ENCODE measurements at regions not wholly inside any gene's neighbourhood (a gene's known extent, or its start where the extent isn't known, plus 50 kb on each side); places are given as distances from the start of the nearest gene placed in this dataset.

- no peak for DNase-seq
These were observed 579.8 kb upstream of the PKN2 start for GRCh38 chr1:88104236-88104635.

DNA sequence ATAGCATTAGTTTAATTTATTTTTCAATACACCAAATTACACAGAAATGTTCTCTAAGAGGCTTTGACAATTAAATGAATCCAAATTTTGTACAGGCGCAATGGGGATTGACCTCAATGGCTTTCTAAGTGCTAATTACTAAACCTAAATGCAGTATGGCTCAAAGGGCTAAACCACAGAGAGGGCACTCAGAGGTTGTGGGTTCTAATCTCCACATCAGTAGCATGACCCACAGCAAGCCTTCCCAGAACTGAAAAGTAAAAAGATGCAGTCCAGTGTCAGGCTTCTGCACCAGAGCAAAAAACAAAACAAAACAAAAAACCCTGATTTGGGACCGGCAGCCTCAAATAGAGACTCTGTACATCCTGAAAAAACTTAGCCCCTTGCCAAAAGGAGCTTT is 579.2 kb upstream of the PKN2 start:
- DNase-seq: no peak

GRCh38 chr1:88111816-88112215 is 572.3 kb upstream of the PKN2 start:
- no peak for DNase-seq

DNA sequence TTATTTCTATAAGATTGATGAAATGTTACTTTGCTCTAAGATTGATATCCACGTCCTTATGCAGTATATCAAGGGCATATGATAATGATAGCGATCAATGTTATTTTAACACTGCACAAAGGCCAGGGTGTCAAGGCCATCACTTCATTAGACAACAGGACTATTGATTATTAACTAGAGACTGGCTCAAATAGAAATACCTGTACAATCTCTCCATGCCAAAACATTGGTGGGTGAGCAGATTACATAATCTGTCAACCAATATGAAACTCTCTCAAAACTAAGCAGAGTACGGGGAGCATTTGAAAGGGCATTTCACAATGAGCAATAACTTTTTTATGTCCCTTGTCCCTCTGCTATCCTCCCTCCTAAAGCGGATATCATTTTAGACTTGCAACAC is 566.5 kb upstream of the PKN2 start:
- DNase-seq: no peak

GRCh38 chr1:88118176-88118845 is 565.8 kb upstream of the PKN2 start:
- DNase-seq: no peak

DNA sequence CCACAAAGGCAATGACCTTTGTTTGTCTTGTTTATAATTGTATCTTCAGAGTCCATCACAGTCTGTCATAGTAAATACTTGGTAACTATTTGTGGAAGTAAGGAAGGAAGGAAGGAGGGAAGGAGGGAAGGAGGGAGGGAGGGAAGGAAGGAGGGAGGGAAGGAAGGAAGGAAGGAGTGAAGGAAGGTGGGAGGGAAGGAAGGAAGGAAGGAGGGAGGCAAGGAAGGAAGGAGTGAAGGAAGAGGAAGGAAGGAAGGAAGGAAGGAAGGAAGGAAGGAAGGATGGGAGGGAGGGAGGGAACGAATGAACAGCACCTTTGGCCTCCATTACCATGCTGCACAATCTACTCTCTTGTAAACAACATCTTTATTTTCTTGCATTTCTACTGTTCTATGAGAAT is 559.5 kb upstream of the PKN2 start:
- no peak for DNase-seq

DNA sequence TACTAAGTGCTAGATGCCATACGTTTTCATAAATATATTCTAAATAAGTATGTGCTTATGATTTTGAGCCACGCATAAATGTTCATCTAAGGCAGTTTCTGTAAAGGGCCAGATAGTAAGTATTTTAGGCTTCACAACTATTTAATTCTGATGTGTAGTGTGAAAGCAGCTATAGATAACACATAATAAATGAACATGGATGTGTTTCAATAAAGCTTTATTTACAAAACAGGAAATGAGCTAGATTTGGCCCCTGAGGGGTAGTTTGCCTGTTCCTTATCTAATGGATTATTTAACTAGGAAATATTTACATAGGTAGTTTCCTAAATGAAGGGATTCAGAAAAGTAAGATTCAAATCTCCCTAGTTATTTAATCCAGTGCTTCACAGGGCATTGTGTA is 557.6 kb upstream of the PKN2 start:
- no peak for DNase-seq

GRCh38 chr1:88133991-88134390 is 550.1 kb upstream of the PKN2 start:
- DNase-seq: no peak

DNA sequence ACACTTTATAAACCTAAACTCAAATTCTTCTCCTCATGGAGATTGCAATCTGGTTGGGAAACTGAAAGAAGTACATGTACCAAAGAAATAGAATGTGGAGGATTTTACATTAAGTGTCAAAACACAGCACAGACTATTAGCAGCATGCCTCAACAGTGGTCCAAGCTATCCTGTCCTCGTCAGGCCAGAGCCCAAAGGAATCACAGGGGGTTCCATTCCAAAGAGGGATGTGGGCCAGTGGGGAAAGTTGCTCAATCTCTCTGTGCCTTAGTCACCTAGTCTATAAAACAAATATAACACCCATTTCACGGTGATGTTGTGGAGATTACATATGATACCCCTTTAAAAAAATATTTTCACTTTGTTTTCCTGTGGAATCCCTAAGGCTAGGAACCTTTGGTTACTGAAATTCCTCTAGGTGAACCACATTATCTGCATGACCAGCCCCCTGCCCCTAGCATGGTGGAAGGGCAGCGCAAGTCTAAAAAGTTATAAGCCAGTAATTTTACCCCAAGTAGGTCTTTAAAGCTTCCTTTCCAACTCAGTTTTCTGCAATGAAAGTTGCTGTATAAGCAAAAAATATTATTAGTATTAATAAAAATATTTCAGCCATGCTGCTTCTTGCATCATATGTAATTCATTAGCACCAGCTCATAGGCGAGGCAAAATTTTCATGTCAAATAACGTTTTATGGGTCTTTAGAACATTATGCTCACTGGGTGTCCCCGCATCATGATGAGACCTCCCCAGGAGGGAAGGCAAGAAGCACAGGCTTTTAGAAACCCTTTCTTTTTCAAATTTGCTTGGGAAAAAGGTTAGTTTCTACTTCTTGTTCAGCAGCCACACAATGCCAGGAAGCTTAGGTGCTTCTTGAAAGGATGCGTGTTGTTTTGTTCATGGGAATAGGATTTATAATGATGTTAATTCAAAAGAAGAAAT is 548.8 kb upstream of the PKN2 start:
- no peak for DNase-seq

DNA sequence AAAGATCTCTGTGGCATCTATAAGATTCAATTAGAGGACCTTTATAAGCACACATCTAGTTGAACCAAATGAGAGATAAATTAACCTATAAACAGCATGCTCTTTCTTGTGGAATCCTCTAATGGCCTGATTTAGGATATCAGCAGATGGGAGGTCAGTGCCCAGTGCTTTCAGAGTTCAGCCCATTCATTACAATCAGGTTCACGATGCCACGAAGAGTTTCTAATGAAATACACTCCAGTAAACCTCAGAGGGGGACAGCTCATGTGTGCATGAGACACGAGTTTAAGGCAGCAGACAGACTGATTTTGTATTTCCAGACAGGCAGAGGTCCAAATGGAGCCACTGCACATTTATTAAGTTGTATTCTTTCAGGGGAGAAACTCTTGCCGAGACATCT is 544.4 kb upstream of the PKN2 start:
- no peak for DNase-seq

DNA sequence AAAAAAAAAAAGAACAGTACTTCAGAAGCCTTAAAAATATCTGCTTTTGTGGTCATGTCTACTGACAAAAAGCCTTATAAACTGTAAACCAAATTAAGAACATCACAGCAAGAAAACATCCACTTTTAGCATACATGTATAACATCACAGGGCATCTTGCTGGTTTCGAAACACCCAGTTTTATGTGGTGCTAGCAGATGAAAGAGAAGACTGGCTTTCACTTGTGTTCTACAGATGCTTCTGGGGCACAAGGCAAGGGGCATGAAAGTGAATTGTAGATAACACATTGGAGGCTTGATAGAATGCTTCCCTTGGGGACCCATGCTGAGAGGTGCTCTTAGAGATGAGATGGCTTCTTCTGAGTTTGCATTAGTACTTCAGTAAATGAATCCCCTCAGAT is 543.7 kb upstream of the PKN2 start:
- DNase-seq: no peak

- DNase-seq: no peak
These were observed 542.5 kb upstream of the PKN2 start for GRCh38 chr1:88141499-88142074.

GRCh38 chr1:88145752-88146151 is 538.3 kb upstream of the PKN2 start:
- no peak for DNase-seq

- no peak for DNase-seq
These were observed 534.4 kb upstream of the PKN2 start for GRCh38 chr1:88149686-88150085.

DNA sequence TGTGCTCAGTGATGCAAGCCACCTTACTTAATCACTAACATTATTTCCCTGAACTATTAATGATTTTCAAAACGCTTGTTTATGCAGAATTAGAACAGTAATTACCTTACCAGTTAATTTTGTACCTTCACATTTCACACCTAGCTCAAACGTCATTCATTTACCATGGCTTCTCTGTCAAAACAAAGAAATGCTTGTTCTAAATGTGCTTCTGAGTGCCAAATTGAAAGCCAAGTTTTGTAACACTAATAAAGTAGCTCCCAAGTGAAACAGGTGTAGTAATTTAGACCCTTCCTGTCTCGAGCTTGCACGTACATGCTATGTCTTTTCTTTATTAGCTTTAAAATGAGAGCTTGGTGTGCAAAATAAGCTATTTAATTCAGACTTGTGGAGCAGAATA is 533.7 kb upstream of the PKN2 start:
- DNase-seq: no peak

GRCh38 chr1:88163187-88163586 is 520.9 kb upstream of the PKN2 start:
- no peak for DNase-seq

GRCh38 chr1:88168126-88168525 is 515.9 kb upstream of the PKN2 start:
- DNase-seq: no peak

DNA sequence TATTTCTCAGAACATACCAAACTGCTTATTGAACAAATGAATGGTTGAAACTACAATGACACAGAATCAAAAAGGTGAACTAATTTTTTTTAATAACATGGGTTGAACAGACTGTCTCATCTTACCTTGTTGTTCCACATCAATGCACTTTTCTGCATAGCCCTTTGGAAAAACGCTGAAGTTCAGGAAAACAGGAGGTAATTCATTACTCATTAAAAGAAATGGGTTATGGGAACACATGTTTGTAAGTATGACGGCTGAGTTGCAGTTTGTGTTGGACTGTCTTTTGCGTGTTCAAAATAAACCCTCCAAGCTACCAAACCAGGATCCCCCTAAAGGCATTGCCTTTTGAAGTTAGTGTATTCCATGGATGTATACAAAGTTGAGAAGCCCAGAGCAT is 514.9 kb upstream of the PKN2 start:
- DNase-seq: no peak

DNA sequence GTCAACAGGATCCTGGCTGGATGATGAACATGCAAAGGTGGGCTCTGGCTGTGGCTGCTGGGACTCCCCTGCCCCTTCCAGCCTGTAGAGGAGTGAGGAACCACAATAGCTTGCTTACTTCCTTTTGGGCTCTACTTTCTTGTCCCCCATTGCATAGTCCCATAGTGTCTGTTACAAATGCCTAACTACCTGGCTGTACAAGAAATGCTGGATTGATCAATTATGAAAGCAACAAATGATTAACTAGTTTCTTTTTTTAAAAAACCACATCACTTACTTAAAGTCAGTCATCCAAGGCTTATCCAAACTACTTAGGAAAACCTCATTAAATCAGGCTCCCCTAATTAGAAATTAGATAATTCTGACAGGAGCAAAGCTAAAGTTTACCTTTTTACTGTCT is 514.1 kb upstream of the PKN2 start:
- DNase-seq: no peak

DNA sequence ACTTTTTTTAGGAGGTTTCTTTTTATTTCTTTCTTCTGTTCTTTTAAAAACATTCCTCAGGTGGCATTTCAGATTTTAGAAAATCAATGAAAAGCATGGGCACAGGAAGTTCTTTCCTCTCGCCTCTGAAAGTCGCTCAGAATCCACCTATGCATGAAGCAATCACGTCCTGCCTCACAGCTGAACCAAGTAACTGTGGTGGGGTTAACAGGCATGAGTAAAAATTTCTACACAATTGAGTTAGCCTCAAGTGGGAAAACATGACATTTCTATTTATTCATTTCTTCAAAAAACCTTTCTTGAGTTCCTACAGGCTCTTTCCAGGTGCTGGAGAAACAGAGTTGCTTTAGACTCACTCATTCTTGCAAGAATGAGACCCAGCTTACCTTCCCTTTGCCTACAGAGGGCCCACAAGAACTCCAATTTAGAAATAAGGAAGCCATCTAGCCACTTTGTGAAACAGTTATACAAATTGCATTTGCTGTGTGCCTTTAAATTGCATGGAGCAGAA is 508.9 kb upstream of the PKN2 start:
- no peak for DNase-seq

DNA sequence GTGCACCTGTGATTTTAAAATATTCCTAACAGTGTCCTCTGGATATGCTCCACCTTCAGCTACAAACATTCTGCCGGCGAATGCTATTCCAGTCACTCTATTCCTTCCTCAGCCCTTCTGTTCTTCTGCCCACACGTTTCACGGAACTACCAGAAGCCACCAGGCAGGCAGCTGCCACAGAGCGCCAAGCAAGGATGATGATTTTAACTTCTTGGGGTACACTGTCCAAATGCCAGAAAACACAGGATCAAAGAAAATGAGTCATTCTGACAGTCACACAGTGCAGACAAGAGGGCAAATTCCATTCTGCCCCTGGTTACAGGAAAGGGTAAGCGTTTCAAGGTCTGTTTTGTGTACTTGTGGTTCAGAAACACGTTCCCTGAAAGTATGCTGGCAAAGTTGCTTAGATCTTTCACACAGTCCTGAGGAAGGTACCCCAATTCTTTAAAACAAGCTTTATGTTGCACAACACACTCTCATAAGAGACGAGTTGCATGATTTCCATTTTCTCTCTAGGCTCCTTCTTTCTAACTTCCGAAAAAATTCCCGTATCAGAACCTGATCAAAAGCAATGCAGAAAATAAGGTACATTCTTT is 508.3 kb upstream of the PKN2 start:
- no peak for DNase-seq

DNA sequence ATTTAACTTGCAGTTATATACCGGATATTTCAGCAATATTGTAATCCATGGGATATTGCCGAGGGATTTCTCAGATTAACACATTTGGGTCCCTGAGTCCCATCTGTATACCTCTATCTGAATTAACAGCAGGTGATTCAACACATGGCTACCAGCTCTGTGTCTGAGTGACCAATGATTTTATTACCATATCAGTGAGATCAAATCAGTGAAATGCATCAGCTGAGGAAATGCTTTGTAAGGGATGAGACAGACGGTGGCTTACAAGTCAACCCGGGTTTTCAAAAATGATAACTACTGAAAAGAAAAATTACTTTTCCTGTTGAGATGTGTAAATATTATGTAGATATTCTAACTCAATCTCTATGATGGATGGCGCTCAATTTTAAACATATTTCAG is 504.1 kb upstream of the PKN2 start:
- DNase-seq: no peak

GRCh38 chr1:88180449-88181108 is 503.5 kb upstream of the PKN2 start:
- peak; percentile 35 for DNase-seq

Data from activated gamma-delta T cell treated with Interleukin-2 at 50 U/mL for 16 hours (primary cell).